Hematopoietic multipotent progenitor cell treated with erythropoietin and hydrocortisone succinate and interleukin-3 and kit ligand, for 6 days (in vitro differentiated cells): ENCODE measurements at regions not wholly inside any gene's neighbourhood (a gene's known extent, or its start where the extent isn't known, plus 50 kb on each side); places are given as distances from the start of the nearest gene placed in this dataset.

Source experiments
- DNase-seq: peaks from one replicate; pipeline ENCODE4 v3.0.0-alpha.2; 2015

GRCh38 chr14:26121181-26121580 is 476.7 kb downstream of the NOVA1 start:
- DNase-seq = no peak

GRCh38 chr14:26113911-26114640 is 483.8 kb downstream of the NOVA1 start:
- no peak for DNase-seq

DNA sequence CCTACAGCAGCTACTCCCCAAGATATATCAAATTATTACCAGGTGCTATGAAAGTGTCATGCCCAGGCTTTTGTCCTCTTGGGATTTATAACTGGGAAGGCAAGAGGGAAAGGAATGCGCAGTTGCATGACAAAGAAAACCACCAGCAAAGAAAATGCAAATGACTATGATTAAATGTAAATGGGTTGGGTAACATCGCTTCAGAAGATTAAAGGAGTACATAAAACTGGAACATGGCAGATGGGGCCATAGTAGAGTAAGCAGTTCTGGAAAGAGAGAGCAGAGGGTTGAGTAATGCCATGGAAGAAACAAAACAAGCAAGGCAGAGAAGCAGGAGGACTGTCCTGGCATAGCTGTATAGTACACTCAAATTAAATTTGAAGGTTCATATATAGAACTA is 493.1 kb downstream of the NOVA1 start:
- DNase-seq = no peak

DNA sequence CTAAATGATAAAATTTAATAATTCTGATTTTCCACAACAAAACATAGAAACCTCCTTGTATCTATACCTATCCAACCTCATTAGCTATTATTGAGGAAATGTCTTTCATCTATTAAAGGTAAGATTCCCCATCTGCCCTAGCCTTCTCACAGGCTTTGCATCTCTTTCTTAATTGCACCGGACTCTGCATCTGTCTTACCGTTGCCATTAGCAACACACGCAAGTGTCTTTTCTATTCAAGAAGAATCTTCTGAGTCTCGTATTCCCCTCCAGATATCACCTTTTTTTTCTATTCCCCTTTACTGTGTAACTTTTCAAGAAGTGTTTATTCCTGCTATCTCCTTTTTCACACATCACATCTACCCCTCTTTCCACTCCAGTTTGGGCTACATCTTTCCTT is 500.0 kb downstream of the NOVA1 start:
- no peak for DNase-seq

DNA sequence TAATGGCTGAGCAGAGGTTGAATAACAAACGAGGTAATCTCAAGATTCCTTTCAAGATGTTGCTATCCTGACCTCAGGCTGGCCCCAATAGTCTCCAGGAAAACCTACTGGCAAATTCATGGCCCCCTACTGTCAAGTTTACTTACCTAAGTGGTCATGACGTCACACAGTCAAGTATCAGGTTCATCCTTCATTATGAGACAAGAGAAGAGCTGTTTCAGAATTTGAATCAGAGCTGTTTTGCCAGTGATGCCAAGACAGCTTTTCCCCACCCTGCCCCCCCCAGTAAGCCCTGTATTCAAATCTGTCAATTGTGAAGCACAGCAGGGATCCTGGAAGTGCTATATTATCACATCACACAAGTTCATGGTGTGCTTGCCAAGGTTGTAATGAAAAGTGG is 509.6 kb downstream of the NOVA1 start:
- no peak for DNase-seq

DNA sequence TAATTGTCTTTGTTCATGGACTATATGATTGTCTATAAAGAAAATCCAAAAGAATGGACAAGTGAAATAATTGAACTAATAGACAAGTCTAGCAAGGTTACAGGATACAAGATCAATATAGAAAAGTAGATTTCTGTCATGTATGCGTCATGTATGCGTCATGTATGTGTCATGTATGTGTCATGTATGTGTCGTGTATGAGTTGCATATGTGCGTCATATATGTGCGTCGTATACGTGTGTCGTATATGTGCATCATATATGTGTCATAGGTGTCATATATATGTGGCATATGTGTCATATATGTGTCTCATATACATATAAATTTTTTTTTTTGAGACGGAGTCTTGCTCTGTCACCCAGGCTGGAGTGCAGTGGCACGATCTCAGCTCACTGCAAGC is 516.8 kb downstream of the NOVA1 start:
- DNase-seq = no peak

DNA sequence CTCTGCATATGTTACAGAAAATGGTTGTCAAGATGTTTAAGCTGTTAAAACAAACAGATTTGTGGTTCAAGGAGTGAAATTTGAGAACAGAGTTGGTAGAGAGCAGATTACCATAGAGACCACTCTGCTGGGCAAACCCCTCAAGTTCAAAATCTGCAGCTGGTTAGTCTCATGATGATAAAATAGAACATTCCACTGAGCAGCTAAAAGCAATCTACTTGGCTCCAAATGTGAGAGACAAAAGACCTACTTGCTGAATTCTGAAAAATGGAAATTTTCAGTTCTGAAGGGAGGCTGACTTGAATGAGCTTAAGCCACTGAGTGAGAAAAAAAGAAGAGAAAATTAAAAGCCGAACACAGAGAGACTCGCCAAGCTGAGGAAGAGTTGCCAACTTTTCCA is 519.3 kb downstream of the NOVA1 start:
- no peak for DNase-seq

DNA sequence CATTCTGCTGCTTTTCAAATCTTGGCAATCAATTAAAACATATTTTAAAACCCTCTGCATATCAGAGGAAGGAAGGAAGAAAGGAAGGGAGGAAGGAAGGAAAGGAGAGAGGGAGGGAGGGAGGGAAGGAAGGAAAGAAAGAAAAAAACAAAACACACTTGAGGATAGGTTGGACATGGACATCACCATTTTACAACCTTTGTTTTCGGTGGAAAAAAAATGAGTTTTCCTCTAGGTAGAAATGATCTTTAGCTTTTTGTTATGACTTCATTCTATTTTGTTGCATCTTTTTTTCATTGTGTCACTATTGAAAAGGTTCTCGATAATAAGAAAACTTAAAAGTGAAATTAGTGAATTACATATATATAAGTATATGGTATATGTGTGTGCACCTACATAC is 522.9 kb downstream of the NOVA1 start:
- no peak for DNase-seq

DNA sequence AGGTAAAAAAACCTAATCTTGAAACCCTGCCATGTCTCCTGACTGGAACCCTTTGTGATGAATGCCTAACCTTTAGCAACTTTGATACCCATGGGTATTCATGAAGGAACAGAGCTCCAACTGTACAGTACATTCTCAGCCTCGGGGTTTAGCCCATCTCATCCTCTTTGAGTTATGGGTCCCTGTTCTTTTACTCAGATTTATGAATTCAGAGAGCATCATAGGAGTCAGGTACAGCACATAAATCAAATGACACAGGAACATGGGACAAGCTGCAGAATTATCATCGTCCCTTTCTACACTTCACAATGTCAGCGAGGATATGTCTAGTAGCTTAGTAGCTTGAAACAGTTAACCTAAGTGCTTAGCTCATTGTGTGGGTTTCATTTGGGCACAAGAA is 527.4 kb downstream of the NOVA1 start:
- DNase-seq = no peak

DNA sequence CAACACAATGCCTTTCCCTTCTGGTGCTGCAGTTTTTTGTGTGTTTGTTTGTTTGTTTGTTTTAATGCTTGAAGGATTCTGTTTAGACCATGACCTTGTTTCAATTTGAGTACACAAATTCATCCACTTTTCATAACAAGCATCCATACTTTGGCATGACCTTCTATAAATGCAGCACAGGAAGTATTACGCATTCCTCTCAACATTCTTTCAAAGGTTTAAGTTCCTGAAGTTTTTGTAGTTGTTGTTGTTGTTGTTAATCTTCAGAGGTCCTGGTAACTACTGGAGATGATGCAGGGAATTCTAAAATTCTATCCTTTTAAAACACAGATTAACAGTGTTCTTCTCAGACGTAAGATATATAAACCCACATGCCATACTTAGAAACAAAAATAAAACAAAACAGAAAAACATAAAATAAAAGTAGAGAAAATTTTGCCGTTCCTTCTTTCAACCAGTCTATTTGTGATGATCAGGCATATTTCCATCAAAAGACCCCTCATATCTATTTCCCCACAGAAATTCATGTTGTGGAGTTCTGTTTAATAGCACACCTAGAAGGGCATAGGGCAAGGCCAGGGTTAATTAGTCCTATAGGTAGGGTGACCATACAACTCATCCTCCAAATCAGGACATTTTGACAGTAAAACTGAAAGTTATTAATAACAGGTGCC is 529.9 kb downstream of the NOVA1 start:
- no peak for DNase-seq

- no peak for DNase-seq
Observed at GRCh38 chr14:26067341-26067740, 530.5 kb downstream of the NOVA1 start.

DNA sequence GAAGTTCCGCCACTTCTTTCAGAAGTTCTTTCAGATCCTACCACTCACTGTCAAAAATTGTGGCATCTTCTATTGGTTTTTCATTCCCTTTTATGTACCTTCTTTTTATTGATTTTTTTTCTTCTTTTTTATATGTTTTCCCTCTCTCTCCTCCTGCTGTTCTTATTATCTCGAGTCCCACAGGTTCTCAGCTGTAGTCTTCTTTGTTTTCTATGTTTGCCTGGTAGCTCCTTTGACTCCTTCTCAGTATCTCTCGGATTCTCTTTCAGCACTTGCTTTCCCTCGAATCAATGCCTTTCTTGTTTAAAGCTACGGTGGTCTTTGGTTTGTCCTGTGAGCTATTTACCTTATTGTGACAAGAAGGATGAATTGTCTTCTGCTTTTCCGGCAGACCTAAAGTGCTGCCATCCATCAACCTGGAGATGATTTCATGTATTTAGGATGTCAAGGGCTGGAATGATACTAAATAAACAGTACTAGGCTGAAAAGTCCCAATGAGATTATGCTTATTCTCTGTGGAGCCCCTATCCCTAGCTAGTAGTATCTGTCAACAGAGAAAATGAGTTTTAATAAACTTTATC is 541.7 kb downstream of the NOVA1 start:
- DNase-seq = no peak

DNA sequence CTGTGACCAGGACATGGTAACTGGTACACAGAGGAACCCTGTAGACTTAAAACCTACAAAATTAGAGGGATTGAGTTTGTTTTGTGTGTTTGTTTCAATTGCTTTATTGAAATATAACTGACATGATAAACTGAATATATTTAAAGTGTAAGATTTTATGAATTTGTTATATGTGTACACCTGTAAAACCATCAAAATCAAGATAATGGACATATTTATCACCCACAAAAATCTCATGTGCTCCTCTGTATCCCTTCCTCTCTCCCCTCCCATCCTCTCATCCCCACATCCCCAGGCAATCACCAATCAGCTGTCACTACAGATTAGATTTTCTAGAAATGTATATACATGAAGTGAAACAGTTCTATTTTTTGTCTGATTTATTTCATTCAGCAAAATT is 565.5 kb downstream of the NOVA1 start:
- DNase-seq = no peak

- DNase-seq = no peak
Observed at GRCh38 chr14:26026384-26026783, 571.4 kb downstream of the NOVA1 start.

- no peak for DNase-seq
Observed at GRCh38 chr14:26023967-26024366, 573.9 kb downstream of the NOVA1 start.

DNA sequence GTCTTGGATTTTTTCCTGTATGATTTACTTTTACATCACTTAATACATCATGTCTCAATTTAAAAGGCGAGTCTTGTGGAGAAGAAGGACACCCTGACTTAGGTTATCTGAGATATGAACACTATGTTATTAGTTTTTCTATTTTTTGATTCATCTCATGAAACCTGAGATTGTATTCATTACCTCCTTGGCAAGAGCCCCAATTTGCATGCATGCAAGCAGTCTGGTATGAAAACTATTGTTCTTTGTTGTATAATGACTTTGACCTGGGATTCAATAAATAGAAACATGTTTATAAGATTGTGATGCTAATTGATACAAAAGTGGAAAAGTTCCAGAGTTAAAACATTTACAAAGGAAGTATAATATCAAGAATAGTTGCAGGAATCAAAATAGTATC is 576.1 kb downstream of the NOVA1 start:
- no peak for DNase-seq

GRCh38 chr14:26017270-26017669 is 580.6 kb downstream of the NOVA1 start:
- DNase-seq = no peak

- DNase-seq = peak; percentile 2
Observed at GRCh38 chr14:26008290-26008689, 589.5 kb downstream of the NOVA1 start.

DNA sequence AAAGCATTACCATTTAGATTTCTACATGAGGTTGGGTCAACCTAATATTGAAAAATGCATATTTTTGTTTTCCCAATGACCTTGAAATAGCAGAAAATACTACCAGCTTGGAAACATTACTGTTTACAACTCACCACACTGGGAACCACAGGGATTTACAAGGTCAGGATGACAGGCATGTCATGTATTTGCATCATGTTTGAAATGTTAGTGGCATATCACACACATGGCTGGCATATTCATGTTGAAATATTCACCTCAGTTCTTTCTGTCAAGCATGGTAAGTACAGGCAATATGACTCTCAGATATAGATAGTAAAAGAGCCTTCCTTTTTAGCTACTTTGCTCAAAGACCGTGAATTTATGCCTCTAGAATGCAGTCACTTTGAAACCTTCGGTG is 593.5 kb downstream of the NOVA1 start:
- no peak for DNase-seq

DNA sequence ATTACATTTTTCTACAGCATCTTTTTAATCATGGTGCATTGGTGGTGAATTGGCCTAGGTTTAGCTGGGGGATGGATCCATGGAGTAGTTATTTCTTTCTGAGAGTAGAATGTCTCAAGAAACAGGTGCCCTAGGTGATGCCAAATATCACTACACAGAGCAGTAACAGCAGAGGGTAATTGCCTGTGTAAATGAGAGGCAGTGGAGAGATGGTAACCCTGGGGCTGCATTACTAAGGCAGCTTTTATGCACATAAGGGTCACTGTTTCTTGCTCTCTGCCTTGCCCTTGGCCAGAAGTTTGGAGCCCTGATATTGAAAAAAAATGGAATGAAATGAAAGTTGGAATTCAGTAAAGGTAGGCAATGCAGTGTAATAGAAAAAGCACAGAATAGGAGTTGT is 604.0 kb downstream of the NOVA1 start:
- DNase-seq = no peak

- no peak for DNase-seq
Observed at GRCh38 chr14:25988536-25988935, 609.3 kb downstream of the NOVA1 start.

DNA sequence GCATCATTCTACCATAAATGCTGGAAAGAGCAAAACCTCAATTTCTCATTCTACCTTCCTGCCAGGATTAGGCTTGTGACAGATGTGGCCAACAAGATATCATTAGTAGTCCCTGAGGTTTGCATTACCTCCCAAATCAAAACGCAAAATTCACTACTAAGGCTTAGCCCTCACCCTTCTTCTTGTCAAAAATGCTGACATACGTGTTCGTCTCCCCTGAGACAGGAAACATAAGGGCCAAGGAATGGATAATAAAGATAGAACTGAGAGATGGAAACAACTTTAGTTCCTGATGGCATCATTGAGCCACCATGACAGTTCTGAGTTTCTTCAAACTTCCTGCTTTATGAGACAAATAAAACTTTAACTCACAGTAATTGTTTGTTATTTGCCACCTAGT is 642.1 kb downstream of the NOVA1 start:
- no peak for DNase-seq

- DNase-seq = no peak
Observed at GRCh38 chr14:25953532-25954139, 644.2 kb downstream of the NOVA1 start.

DNA sequence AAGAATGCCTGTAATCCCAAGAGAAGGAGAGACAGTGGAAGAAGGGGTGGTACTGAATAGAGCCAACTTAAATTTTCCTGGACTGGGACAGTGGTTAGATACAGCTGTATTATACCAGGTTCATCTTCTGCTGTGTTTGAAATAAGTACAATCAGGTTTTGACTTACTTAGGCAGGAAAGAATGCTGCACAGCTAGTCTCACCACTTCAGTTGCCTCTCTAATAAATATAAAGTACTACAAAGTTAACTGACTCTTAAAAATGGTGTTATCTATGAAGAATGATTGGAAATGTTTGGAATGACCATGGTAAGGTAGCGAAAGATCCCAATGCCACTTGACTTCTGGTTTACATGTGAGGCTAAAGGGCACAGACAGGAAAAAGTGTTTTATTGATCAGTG is 652.1 kb downstream of the NOVA1 start:
- no peak for DNase-seq
